ENCODE measurements at regions not wholly inside any gene's neighbourhood (a gene's known extent, or its start where the extent isn't known, plus 50 kb on each side); places are given as distances from the start of the nearest gene placed in this dataset.

DNA sequence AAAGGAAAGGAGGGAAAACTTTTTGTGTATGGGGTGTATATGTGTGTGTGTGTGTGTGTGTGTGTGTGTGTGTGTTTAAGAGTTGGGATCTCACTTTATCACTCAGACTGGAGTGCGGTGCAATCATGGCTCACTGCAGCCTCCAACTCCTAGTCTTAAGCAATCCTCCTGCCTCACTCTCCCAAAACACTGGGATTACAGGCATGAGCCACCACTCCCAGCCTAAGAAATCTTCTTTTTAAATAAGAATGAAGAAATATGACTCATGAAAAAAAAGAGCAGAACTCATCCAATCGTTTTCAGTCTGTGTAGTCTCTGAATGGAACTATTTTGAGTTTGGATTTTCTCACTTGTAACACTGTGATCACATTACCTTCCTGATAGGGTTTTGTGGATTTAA, 601.5 kb downstream of the ACTL7B start:
- TF ChIP-seq, protein P1, sequence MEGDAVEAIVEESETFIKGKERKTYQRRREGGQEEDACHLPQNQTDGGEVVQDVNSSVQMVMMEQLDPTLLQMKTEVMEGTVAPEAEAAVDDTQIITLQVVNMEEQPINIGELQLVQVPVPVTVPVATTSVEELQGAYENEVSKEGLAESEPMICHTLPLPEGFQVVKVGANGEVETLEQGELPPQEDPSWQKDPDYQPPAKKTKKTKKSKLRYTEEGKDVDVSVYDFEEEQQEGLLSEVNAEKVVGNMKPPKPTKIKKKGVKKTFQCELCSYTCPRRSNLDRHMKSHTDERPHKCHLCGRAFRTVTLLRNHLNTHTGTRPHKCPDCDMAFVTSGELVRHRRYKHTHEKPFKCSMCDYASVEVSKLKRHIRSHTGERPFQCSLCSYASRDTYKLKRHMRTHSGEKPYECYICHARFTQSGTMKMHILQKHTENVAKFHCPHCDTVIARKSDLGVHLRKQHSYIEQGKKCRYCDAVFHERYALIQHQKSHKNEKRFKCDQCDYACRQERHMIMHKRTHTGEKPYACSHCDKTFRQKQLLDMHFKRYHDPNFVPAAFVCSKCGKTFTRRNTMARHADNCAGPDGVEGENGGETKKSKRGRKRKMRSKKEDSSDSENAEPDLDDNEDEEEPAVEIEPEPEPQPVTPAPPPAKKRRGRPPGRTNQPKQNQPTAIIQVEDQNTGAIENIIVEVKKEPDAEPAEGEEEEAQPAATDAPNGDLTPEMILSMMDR (IDR thresholded peaks at IDR 0.05) = no peak
- TF ChIP-seq POLR2A (IDR thresholded peaks at IDR 0.05) = no peak
